ENCODE measurements at regions not wholly inside any gene's neighbourhood (a gene's known extent, or its start where the extent isn't known, plus 50 kb on each side); places are given as distances from the start of the nearest gene placed in this dataset.

DNA sequence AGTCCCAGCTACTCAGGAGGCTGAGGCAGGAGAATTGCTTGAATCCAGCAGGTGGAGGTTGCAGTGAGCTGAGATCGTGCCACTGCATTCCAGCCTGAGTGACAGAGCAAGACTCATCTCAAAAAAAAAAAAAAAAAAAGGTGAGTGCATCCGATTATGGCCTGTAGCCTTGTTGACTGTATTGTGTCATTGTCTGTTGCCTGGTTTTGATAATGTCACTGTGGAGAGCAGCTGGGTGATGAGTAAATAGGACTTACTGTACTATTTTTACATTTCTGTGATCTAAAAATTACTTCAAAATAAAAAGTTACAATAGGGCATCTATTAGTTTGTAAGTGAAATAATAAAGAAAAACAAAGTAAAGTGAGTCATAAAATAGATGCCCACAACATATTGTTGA, 134.1 kb upstream of the SALL4 start:
- TF ChIP-seq, protein P1, sequence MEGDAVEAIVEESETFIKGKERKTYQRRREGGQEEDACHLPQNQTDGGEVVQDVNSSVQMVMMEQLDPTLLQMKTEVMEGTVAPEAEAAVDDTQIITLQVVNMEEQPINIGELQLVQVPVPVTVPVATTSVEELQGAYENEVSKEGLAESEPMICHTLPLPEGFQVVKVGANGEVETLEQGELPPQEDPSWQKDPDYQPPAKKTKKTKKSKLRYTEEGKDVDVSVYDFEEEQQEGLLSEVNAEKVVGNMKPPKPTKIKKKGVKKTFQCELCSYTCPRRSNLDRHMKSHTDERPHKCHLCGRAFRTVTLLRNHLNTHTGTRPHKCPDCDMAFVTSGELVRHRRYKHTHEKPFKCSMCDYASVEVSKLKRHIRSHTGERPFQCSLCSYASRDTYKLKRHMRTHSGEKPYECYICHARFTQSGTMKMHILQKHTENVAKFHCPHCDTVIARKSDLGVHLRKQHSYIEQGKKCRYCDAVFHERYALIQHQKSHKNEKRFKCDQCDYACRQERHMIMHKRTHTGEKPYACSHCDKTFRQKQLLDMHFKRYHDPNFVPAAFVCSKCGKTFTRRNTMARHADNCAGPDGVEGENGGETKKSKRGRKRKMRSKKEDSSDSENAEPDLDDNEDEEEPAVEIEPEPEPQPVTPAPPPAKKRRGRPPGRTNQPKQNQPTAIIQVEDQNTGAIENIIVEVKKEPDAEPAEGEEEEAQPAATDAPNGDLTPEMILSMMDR (IDR thresholded peaks at IDR 0.05) = no peak
- TF ChIP-seq POLR2A (IDR thresholded peaks at IDR 0.05) = no peak

All from adrenal gland (tissue), 5 donors.